ENCODE measurements at regions not wholly inside any gene's neighbourhood (a gene's known extent, or its start where the extent isn't known, plus 50 kb on each side); places are given as distances from the start of the nearest gene placed in this dataset.
A peak's percentile ranks its signal among the peaks of the same experiment; 100 is the strongest.

DNA sequence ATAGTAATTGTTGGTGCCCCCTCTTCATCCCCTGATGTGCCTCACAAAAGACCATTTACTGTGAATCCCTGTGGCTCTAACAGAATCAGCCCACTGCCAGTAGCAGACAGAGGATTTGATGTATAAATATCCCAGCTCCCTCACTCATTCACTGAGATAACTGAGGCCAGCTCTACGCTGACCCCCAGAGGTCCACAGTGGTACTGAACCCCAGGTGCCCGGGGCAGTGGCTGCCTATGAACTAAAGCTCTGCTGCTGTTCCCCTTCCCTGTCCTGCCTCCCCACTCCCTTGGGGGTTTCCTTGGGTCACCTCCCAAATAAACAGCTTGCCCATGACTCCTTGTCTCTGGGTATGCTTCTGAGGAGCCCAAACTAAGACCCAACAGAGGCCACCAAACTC lies 295.8 kb downstream of the FOXL1 start:
- TF ChIP-seq, protein P1, sequence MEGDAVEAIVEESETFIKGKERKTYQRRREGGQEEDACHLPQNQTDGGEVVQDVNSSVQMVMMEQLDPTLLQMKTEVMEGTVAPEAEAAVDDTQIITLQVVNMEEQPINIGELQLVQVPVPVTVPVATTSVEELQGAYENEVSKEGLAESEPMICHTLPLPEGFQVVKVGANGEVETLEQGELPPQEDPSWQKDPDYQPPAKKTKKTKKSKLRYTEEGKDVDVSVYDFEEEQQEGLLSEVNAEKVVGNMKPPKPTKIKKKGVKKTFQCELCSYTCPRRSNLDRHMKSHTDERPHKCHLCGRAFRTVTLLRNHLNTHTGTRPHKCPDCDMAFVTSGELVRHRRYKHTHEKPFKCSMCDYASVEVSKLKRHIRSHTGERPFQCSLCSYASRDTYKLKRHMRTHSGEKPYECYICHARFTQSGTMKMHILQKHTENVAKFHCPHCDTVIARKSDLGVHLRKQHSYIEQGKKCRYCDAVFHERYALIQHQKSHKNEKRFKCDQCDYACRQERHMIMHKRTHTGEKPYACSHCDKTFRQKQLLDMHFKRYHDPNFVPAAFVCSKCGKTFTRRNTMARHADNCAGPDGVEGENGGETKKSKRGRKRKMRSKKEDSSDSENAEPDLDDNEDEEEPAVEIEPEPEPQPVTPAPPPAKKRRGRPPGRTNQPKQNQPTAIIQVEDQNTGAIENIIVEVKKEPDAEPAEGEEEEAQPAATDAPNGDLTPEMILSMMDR (IDR thresholded peaks at IDR 0.05), result peak in 2 of 3 experiments; percentile 34 to 35
- no peak for TF ChIP-seq POLR2A (IDR thresholded peaks at IDR 0.05)
